ENCODE measurements at regions not wholly inside any gene's neighbourhood (a gene's known extent, or its start where the extent isn't known, plus 50 kb on each side); places are given as distances from the start of the nearest gene placed in this dataset.

GRCh38 chr11:13074714-13075464 lies 65.8 kb downstream of the RASSF10 start:
- no peak for TF ChIP-seq CTCF (IDR thresholded peaks at IDR 0.05)
- Histone ChIP-seq H3K9me3 (no peaks in the 10 kb centered on the region), H3K36me3 (no peaks in the 10 kb centered on the region), H3K27ac (no peak overlapping the region), H3K4me3 (no peak overlapping the region), H3K9ac (ENCODE audit: low read depth in 2 of 2, low read length in 2 of 2) (no peak overlapping the region), H3K4me1 (no peaks in the 10 kb centered on the region), H3K27me3 (no peaks in the 10 kb centered on the region)
- no peak for DNase-seq
- intact Hi-C loops (cut with DNase I), result no loop called here

- Histone ChIP-seq H3K27ac (no peak overlapping the region), H3K9ac (ENCODE audit: low read depth in 2 of 2, low read length in 2 of 2) (no peak overlapping the region), H3K27me3 (no peaks in the 10 kb centered on the region), H3K36me3 (no peaks in the 10 kb centered on the region), H3K4me3 (no peak overlapping the region), H3K4me1 (no peaks in the 10 kb centered on the region), H3K9me3 (no peaks in the 10 kb centered on the region)
- DNase-seq, result no peak
- intact Hi-C loops (cut with DNase I), result no loop called here
- TF ChIP-seq CTCF (IDR thresholded peaks at IDR 0.05), result no peak
Measured at GRCh38 chr11:13076961-13077360, 67.8 kb downstream of the RASSF10 start.

- TF ChIP-seq CTCF (IDR thresholded peaks at IDR 0.05), result no peak
- no peak overlapping the region for H3K9ac ChIP-seq (ENCODE audit: low read depth in 2 of 2, low read length in 2 of 2)
- no peak for DNase-seq
- H3K9me3 ChIP-seq, result no peaks in the 10 kb centered on the region
- H3K27me3 ChIP-seq, result no peaks in the 10 kb centered on the region
- no peaks in the 10 kb centered on the region for H3K36me3 ChIP-seq
- no peak overlapping the region for H3K27ac ChIP-seq
- H3K4me1 ChIP-seq, result no peaks in the 10 kb centered on the region
- H3K4me3 ChIP-seq, result no peak overlapping the region
- intact Hi-C loops (cut with DNase I), result no loop called here
Measured at GRCh38 chr11:13080861-13081260, 71.7 kb downstream of the RASSF10 start.

- intact Hi-C loops (cut with DNase I), result no loop called here
- Histone ChIP-seq H3K9me3 (no peaks in the 10 kb centered on the region), H3K4me3 (no peak overlapping the region), H3K9ac (ENCODE audit: low read depth in 2 of 2, low read length in 2 of 2) (no peak overlapping the region), H3K27me3 (no peaks in the 10 kb centered on the region), H3K4me1 (no peaks in the 10 kb centered on the region), H3K27ac (no peak overlapping the region), H3K36me3 (no peaks in the 10 kb centered on the region)
- DNase-seq, result no peak
- no peak for TF ChIP-seq CTCF (IDR thresholded peaks at IDR 0.05)
Measured at GRCh38 chr11:13082588-13082987, 73.5 kb downstream of the RASSF10 start.

- no peaks in the 10 kb centered on the region for H3K9me3 ChIP-seq
- DNase-seq, result no peak
- TF ChIP-seq CTCF (IDR thresholded peaks at IDR 0.05), result no peak
- no peaks in the 10 kb centered on the region for H3K4me1 ChIP-seq
- intact Hi-C loops (cut with DNase I), result no loop called here
- no peak overlapping the region for H3K9ac ChIP-seq (ENCODE audit: low read depth in 2 of 2, low read length in 2 of 2)
- H3K27ac ChIP-seq, result no peak overlapping the region
- H3K36me3 ChIP-seq, result no peaks in the 10 kb centered on the region
- H3K4me3 ChIP-seq, result no peak overlapping the region
- H3K27me3 ChIP-seq, result no peaks in the 10 kb centered on the region
Measured at GRCh38 chr11:13090228-13090708, 81.2 kb downstream of the RASSF10 start.
